HL-60 (cell line): ENCODE measurements at regions not wholly inside any gene's neighbourhood (a gene's known extent, or its start where the extent isn't known, plus 50 kb on each side); places are given as distances from the start of the nearest gene placed in this dataset.
A peak's percentile ranks its signal among the peaks of the same experiment; 100 is the strongest.

Source experiments
- DNase-seq, 2 experiments: peaks; one replicate each; pipeline ENCODE4 v3.0.0-alpha.2; 2010 to 2020; ENCODE audit warnings: low read depth in 1 of 2, low spot score in 1 of 2
- H3K27ac ChIP-seq: fragments of 250-450 bp; sonication (Bioruptor Pico); replicated peaks from 2 replicates; pipeline ENCODE4 v1.5.1; 2020; ENCODE audit warnings: mild to moderate bottlenecking, moderate library complexity
- H3K27me3 ChIP-seq: fragments of 250-450 bp; sonication (Bioruptor Pico); 2 replicates; pipeline ENCODE4 v1.5.1; 2021; ENCODE audit warnings: mild to moderate bottlenecking, moderate library complexity; ENCODE audit not compliant: insufficient read depth, poor library complexity, severe bottlenecking
- H3K4me3 ChIP-seq: replicated peaks from 2 replicates; pipeline ENCODE4 v1.5.1; 2011; ENCODE audit warnings: mild to moderate bottlenecking, control low read depth, low read length; ENCODE audit not compliant: insufficient read depth
- GABPA ChIP-seq: IDR thresholded peaks from 2 replicates; pipeline ENCODE4 v1.6.1; 2012; ENCODE audit warnings: low read depth
- POLR2AphosphoS5 ChIP-seq: IDR thresholded peaks from 2 replicates; pipeline ENCODE4 v1.6.1; 2012; ENCODE audit warnings: low read depth
- SPI1 ChIP-seq: IDR thresholded peaks from 2 replicates; pipeline ENCODE4 v1.6.1; 2012; ENCODE audit warnings: low read depth, mild to moderate bottlenecking, borderline replicate concordance
- TF ChIP-seq, protein P1 (sequence below): IDR thresholded peaks from one replicate; pipeline ENCODE4 v1.5.1; 2011; ENCODE audit warnings: low read length, control low read depth, inconsistent platforms; ENCODE audit not compliant: insufficient read depth
- TF ChIP-seq, protein P2 (sequence below): IDR thresholded peaks from 2 replicates; pipeline ENCODE4 v1.6.1; 2012; ENCODE audit warnings: low read depth; ENCODE audit not compliant: insufficient replicate concordance

DNA sequence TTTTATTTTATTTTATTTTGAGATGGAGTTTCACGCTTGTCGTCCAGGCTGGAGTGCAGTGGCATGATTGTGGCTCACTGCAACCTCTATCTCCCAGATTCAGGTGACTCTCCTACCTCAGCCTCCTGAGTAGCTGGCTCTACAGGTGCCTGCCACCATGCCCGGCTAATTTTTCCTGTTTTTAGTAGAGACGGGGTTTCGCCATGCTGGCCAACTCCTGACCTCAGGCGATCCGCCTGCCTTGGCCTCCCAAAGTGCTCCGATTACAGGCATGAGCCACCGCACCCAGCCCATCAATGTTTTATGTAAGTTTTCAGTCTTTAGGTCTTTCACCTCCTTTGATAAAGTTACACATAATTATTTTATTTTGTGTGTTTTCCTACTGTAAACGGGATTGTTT is 154.6 kb downstream of the COPRS start:
- no peak for DNase-seq
- TF ChIP-seq, protein P1, sequence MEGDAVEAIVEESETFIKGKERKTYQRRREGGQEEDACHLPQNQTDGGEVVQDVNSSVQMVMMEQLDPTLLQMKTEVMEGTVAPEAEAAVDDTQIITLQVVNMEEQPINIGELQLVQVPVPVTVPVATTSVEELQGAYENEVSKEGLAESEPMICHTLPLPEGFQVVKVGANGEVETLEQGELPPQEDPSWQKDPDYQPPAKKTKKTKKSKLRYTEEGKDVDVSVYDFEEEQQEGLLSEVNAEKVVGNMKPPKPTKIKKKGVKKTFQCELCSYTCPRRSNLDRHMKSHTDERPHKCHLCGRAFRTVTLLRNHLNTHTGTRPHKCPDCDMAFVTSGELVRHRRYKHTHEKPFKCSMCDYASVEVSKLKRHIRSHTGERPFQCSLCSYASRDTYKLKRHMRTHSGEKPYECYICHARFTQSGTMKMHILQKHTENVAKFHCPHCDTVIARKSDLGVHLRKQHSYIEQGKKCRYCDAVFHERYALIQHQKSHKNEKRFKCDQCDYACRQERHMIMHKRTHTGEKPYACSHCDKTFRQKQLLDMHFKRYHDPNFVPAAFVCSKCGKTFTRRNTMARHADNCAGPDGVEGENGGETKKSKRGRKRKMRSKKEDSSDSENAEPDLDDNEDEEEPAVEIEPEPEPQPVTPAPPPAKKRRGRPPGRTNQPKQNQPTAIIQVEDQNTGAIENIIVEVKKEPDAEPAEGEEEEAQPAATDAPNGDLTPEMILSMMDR, result no peak
- TF ChIP-seq SPI1 (no peak), POLR2AphosphoS5 (no peak), GABPA (no peak)
- TF ChIP-seq, protein P2, sequence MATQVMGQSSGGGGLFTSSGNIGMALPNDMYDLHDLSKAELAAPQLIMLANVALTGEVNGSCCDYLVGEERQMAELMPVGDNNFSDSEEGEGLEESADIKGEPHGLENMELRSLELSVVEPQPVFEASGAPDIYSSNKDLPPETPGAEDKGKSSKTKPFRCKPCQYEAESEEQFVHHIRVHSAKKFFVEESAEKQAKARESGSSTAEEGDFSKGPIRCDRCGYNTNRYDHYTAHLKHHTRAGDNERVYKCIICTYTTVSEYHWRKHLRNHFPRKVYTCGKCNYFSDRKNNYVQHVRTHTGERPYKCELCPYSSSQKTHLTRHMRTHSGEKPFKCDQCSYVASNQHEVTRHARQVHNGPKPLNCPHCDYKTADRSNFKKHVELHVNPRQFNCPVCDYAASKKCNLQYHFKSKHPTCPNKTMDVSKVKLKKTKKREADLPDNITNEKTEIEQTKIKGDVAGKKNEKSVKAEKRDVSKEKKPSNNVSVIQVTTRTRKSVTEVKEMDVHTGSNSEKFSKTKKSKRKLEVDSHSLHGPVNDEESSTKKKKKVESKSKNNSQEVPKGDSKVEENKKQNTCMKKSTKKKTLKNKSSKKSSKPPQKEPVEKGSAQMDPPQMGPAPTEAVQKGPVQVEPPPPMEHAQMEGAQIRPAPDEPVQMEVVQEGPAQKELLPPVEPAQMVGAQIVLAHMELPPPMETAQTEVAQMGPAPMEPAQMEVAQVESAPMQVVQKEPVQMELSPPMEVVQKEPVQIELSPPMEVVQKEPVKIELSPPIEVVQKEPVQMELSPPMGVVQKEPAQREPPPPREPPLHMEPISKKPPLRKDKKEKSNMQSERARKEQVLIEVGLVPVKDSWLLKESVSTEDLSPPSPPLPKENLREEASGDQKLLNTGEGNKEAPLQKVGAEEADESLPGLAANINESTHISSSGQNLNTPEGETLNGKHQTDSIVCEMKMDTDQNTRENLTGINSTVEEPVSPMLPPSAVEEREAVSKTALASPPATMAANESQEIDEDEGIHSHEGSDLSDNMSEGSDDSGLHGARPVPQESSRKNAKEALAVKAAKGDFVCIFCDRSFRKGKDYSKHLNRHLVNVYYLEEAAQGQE, result no peak
- no peak overlapping the region for H3K27ac ChIP-seq
- H3K4me3 ChIP-seq, result no peak overlapping the region
- no peaks in the 10 kb centered on the region for H3K27me3 ChIP-seq

DNA sequence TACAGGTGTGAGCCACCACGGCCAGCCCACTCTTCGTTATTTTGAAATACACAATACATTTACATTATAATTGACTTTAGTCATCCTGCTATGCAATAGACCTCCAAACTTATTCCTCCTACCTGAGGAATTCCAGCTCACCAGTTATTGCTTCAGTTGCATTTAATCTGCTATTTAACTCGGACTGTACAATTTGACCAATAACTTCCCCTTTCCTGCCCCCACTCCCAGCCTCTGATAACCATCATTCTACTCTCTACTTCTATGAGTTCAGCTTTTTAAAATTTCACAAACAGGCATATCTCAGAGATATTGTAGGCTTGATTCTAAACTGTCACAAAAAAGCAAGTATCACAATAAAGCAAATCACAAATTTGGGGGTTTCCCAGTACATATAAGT is 157.0 kb downstream of the COPRS start:
- peak overlapping the region; percentile 42 for H3K27ac ChIP-seq
- H3K4me3 ChIP-seq, result no peak overlapping the region
- peak in 1 of 2 experiments; percentile 20 for DNase-seq
- TF ChIP-seq GABPA (no peak), POLR2AphosphoS5 (no peak), SPI1 (no peak)
- TF ChIP-seq, protein P1, result no peak
- TF ChIP-seq, protein P2, result no peak
- no peaks in the 10 kb centered on the region for H3K27me3 ChIP-seq

DNA sequence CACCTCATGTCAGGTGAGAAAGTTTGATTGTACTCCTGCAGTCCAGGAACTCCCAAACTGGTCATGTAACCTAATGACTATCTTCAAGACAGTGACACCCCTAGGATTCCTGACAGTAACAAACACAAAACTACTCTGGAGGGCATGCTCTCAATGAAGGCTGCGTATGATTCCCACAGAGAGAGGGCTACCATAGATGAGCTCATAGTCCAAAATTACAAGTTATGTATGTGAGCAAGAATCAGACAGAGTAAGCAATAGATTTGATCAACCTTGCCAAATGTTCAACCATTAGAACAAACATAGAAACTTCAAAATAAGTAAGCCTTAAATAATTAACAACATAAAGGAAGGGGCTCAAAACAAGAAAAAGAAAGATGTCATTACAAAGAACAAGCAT is 158.1 kb downstream of the COPRS start:
- H3K27me3 ChIP-seq, result no peaks in the 10 kb centered on the region
- TF ChIP-seq POLR2AphosphoS5, result no peak
- no peak for TF ChIP-seq SPI1
- TF ChIP-seq, protein P1, result no peak
- TF ChIP-seq GABPA, result no peak
- TF ChIP-seq, protein P2, result no peak
- no peak overlapping the region for H3K4me3 ChIP-seq
- DNase-seq, result no peak
- H3K27ac ChIP-seq, result no peak overlapping the region
